GM12878 (cell line): ENCODE measurements at regions not wholly inside any gene's neighbourhood (a gene's known extent, or its start where the extent isn't known, plus 50 kb on each side); places are given as distances from the start of the nearest gene placed in this dataset.

Source experiments
- ATAC-seq: fragments of 200-7000 bp; cut with Tn5 transposase; 3 replicates; pipeline ENCODE4 v1.9.1; 2020; ENCODE audit warnings: mild to moderate bottlenecking, moderate library complexity
- BruUV-seq: library from RNA; stranded (reverse); fragments of 400-500 nt; replicated peaks from 2 replicates; lab custom pipeline; 2021; lab: Mats Ljungman, UMichigan
- CTCF ChIA-PET: fragments of 300-600 bp; sonication (Branson Sonifier 250); formaldehyde crosslinking; extraction: SDS; loops from one replicate; lab custom pipeline; 2021; ENCODE audit warnings: inconsistent platforms; lab: Yijun Ruan, JAX
- POLR2A ChIA-PET: fragments of 350-600 bp; formaldehyde crosslinking; extraction: SDS; loops from one replicate; lab custom pipeline; 2021; ENCODE audit warnings: inconsistent platforms; lab: Charles Lee
- RAD21 ChIA-PET: fragments of 300-600 bp; sonication (Branson Sonifier 250); formaldehyde crosslinking; loops from one replicate; lab custom pipeline; 2023; ENCODE audit warnings: antibody characterized with exemption; ENCODE audit not compliant: unreplicated experiment; lab: Charles Lee
- SMC1A ChIA-PET: fragments of 300-600 bp; sonication (Branson Sonifier 250); formaldehyde crosslinking; loops from one replicate; lab custom pipeline; 2023; ENCODE audit not compliant: unreplicated experiment, uncharacterized antibody; lab: Charles Lee
- DNase-seq: peaks from one replicate; pipeline ENCODE4 v3.0.0-alpha.2; 2011; ENCODE audit warnings: low read depth, low spot score
- FAIRE-seq: peaks from 3 replicates; lab custom pipeline; 2011; peaks lifted over from hg19 to GRCh38; lab: Jason Lieb, UNC
- H2AFZ ChIP-seq: 2 replicates; pipeline ENCODE4 v1.6.0; 2011; ENCODE audit warnings: low read depth, low read length, control low read depth; ENCODE audit not compliant: control insufficient read depth
- H3K27ac ChIP-seq: 2 replicates; pipeline ENCODE4 v1.5.1; 2011; ENCODE audit warnings: control low read depth; ENCODE audit not compliant: control insufficient read depth, insufficient read depth
- H3K27me3 ChIP-seq, 2 experiments: replicated peaks in 1 of 2; 2 replicates each; pipeline versions ENCODE4 v1.6.0 to v1.6.1; 2011; ENCODE audit warnings: low read length in 1 of 2; ENCODE audit not compliant: control insufficient read depth in 2 of 2, insufficient read depth in 2 of 2
- H3K36me3 ChIP-seq, 2 experiments: 2 replicates each; pipeline ENCODE4 v1.5.1; 2011; ENCODE audit warnings: low read length in 1 of 2; ENCODE audit not compliant: control insufficient read depth in 2 of 2, insufficient read depth in 2 of 2
- H3K4me1 ChIP-seq: 2 replicates; pipeline ENCODE4 v1.6.1; 2011; ENCODE audit warnings: mild to moderate bottlenecking, low read length, moderate library complexity, mixed read lengths; ENCODE audit not compliant: control insufficient read depth, insufficient read depth
- H3K4me2 ChIP-seq: 2 replicates; pipeline ENCODE4 v1.6.0; 2011; ENCODE audit warnings: control low read depth; ENCODE audit not compliant: control insufficient read depth, insufficient read depth
- H3K4me3 ChIP-seq: fragments of 200-600 bp; sonication (generic); 2 replicates; pipeline ENCODE4 v1.5.1; 2016
- H3K79me2 ChIP-seq: 2 replicates; pipeline ENCODE4 v1.6.0; 2011; ENCODE audit warnings: low read length; ENCODE audit not compliant: control insufficient read depth, insufficient read depth
- H3K9ac ChIP-seq: 2 replicates; pipeline ENCODE4 v1.8.0; 2011; ENCODE audit warnings: low read length, control low read depth, mixed read lengths; ENCODE audit not compliant: control insufficient read depth, insufficient read depth
- H3K9me3 ChIP-seq: replicated peaks from 3 replicates; pipeline ENCODE4 v1.5.1; 2011; ENCODE audit warnings: mild to moderate bottlenecking, low read length; ENCODE audit not compliant: control insufficient read depth, insufficient read depth
- H4K20me1 ChIP-seq: 2 replicates; pipeline ENCODE4 v1.6.0; 2011; ENCODE audit not compliant: control insufficient read depth, insufficient read depth
- CHD1 ChIP-seq: IDR thresholded peaks from 2 replicates; pipeline ENCODE4 v1.6.1; 2012; ENCODE audit warnings: low read depth, low read length, improper control_type of control experiment
- WGBS: methylation state at CpG from one replicate; pipeline ENCODE4 v1.1.6; 2016; ENCODE audit warnings: low lambda C conversion rate; ENCODE audit not compliant: insufficient replicate concordance, insufficient coverage; ENCODE audit errors: missing lambda C conversion rate; 5-methylcytosine and 5-hydroxymethylcytosine counted together
- in situ Hi-C: fragments of 300-500 bp; cut with MboI; formaldehyde crosslinking; loops from 9 replicates; pipeline ENCODE4 v1.14.3; 2018; ENCODE audit warnings: mixed read lengths
- intact Hi-C: fragments of 100-400 bp; cut with micrococcal nuclease; formaldehyde crosslinking; loops from one replicate; pipeline ENCODE4 v1.14.2; 2022; ENCODE audit not compliant: unreplicated experiment
- TF ChIP-seq, protein P1 (sequence below): IDR thresholded peaks from 2 replicates; pipeline ENCODE4 v1.6.1; 2012; ENCODE audit warnings: mild to moderate bottlenecking, low read depth, low read length
- TF ChIP-seq, protein P2 (sequence below): fragments of 150-350 bp; IDR thresholded peaks from 2 replicates; pipeline ENCODE4 v1.6.1; 2016; ENCODE audit warnings: low read depth, low read length

DNA sequence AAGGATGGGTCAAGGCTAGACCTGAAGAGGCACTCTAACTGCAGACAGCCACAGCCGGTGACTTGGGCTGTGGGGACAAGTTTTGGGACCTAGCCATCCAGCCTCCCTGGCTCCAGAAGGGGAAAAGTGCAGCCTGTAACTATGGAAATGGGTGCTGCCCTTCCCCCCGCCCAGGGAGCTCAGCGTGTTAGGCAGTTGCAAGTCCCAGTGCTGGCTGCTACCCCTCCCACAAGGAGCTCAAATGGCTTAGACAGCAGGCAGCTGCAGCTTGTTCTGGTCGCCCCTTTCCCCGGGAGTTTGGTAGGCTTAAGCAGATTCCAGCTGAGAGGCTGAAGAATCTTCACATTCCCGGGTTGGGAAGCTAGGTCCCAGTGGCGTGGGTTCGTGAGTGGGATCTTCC lies 162.6 kb downstream of the FAM83B start (continued):
- TF ChIP-seq, protein P1, sequence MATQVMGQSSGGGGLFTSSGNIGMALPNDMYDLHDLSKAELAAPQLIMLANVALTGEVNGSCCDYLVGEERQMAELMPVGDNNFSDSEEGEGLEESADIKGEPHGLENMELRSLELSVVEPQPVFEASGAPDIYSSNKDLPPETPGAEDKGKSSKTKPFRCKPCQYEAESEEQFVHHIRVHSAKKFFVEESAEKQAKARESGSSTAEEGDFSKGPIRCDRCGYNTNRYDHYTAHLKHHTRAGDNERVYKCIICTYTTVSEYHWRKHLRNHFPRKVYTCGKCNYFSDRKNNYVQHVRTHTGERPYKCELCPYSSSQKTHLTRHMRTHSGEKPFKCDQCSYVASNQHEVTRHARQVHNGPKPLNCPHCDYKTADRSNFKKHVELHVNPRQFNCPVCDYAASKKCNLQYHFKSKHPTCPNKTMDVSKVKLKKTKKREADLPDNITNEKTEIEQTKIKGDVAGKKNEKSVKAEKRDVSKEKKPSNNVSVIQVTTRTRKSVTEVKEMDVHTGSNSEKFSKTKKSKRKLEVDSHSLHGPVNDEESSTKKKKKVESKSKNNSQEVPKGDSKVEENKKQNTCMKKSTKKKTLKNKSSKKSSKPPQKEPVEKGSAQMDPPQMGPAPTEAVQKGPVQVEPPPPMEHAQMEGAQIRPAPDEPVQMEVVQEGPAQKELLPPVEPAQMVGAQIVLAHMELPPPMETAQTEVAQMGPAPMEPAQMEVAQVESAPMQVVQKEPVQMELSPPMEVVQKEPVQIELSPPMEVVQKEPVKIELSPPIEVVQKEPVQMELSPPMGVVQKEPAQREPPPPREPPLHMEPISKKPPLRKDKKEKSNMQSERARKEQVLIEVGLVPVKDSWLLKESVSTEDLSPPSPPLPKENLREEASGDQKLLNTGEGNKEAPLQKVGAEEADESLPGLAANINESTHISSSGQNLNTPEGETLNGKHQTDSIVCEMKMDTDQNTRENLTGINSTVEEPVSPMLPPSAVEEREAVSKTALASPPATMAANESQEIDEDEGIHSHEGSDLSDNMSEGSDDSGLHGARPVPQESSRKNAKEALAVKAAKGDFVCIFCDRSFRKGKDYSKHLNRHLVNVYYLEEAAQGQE: no peak

DNA sequence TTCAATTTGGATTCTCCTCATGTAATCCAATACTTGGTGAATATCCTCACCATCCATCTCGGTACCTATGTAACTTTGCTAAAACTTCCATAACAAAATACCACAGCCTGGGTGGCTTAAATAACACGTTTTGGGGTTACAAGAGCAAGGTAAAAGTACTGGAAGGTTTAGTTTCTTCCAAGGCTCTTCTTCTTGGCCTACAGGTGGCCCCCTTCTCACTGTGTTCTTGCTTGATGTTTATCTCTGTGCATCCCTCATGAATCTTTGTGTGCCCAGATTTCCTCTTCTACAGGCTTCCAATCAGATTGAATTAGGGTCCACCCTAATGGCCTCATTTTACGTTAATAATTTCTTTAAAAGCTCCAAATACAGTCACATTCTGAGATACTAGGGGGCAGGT lies 163.3 kb upstream of the HCRTR2 start:
- Histone ChIP-seq H3K4me3 (no peak overlapping the region), H3K27ac (no peak overlapping the region), H4K20me1 (no peaks in the 10 kb centered on the region), H3K9ac (no peak overlapping the region), H3K36me3 (no peaks in the 10 kb centered on the region)
- SMC1A ChIA-PET: no interaction called here
- CTCF ChIA-PET: no interaction called here
- RAD21 ChIA-PET: no interaction called here
- DNase-seq (no peak), ATAC-seq (no peak)
- in situ Hi-C loops: no loop called here
- no peak for TF ChIP-seq CHD1
- TF ChIP-seq, protein P2, sequence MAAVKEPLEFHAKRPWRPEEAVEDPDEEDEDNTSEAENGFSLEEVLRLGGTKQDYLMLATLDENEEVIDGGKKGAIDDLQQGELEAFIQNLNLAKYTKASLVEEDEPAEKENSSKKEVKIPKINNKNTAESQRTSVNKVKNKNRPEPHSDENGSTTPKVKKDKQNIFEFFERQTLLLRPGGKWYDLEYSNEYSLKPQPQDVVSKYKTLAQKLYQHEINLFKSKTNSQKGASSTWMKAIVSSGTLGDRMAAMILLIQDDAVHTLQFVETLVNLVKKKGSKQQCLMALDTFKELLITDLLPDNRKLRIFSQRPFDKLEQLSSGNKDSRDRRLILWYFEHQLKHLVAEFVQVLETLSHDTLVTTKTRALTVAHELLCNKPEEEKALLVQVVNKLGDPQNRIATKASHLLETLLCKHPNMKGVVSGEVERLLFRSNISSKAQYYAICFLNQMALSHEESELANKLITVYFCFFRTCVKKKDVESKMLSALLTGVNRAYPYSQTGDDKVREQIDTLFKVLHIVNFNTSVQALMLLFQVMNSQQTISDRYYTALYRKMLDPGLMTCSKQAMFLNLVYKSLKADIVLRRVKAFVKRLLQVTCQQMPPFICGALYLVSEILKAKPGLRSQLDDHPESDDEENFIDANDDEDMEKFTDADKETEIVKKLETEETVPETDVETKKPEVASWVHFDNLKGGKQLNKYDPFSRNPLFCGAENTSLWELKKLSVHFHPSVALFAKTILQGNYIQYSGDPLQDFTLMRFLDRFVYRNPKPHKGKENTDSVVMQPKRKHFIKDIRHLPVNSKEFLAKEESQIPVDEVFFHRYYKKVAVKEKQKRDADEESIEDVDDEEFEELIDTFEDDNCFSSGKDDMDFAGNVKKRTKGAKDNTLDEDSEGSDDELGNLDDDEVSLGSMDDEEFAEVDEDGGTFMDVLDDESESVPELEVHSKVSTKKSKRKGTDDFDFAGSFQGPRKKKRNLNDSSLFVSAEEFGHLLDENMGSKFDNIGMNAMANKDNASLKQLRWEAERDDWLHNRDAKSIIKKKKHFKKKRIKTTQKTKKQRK: no peak
- TF ChIP-seq, all 136 proteins: peak for 0
- Histone ChIP-seq H2AFZ (no peak overlapping the region), H3K4me2 (no peak overlapping the region), H3K9me3 (no peaks in the 10 kb centered on the region), H3K79me2 (no peaks in the 10 kb centered on the region), H3K27me3 (no peaks in the 10 kb centered on the region), H3K4me1 (no peaks in the 10 kb centered on the region)
- 0% methylated on average over 3 of the region's 3 CpGs for WGBS
- no peak for FAIRE-seq
- POLR2A ChIA-PET: no interaction called here
- BruUV-seq: no TSS peak
- intact Hi-C loops: no loop called here
